Erythroblast (primary cell): ENCODE measurements at regions not wholly inside any gene's neighbourhood (a gene's known extent, or its start where the extent isn't known, plus 50 kb on each side); places are given as distances from the start of the nearest gene placed in this dataset.
A peak's percentile ranks its signal among the peaks of the same experiment; 100 is the strongest.
"Not testable (repeated sequence)": the region's sequence is repeated elsewhere in the genome, so short reads cannot be mapped to it uniquely, and the experiment has no call there.

Experiments used
- DNase-seq, 2 experiments: peaks; one replicate each; lab custom pipeline; 2025; lab: John Stamatoyannopoulos, UW
- GATA1 ChIP-seq: IDR thresholded peaks from 2 replicates; pipeline ENCODE4 v1.6.1; 2011; ENCODE audit warnings: low read depth, mild to moderate bottlenecking, control low read depth, low read length, moderate library complexity
- POLR2A ChIP-seq: IDR thresholded peaks from 2 replicates; pipeline ENCODE4 v1.6.1; 2011; ENCODE audit warnings: mild to moderate bottlenecking, low read length

DNA sequence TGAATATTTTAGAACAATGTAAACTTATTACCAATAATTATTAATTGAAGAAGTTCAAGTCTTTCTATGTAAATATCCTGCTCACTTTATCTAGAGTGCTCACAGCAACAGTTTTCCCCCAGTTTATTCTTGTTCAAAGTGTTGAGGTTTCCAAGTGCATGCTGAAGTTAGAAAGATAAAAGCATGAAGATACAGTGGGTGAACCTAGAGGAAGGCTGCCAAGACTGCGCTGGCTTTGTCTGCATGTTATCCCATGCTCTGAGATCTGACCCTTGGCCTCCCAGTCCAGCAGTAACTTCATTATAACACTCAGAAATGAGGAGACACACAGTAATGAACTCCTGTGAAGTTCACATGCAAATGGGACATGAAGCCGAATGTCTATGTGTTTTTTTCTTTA lies 76.0 kb upstream of the PIP5K1B start:
- no peak for TF ChIP-seq POLR2A
- no peak for TF ChIP-seq GATA1
- DNase-seq = peak; percentile 39 to 68

- DNase-seq = no peak
- TF ChIP-seq GATA1 = no peak
- no peak for TF ChIP-seq POLR2A
These were observed 73.2 kb upstream of the PIP5K1B start for GRCh38 chr9:68631811-68632210.

DNA sequence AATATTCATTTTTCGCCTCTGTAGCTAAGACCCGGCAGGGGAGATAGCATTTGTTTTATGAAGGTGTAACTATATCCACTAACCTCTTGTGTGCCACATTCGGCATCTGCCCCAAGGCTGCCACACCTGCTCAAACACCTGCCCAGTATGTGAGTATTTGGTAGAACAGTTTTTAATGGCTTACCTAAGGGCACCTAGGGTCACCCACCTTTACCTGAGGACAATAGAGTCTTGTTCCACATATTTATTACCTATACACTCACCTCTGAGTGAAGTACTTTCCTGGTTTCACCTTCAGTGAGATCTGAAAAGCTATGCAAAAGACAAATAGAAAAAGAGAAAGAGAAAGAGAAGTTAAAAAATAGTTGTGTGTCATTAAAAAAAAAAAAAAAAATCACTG lies 68.0 kb upstream of the PIP5K1B start:
- TF ChIP-seq POLR2A = no peak
- no peak for TF ChIP-seq GATA1

DNA sequence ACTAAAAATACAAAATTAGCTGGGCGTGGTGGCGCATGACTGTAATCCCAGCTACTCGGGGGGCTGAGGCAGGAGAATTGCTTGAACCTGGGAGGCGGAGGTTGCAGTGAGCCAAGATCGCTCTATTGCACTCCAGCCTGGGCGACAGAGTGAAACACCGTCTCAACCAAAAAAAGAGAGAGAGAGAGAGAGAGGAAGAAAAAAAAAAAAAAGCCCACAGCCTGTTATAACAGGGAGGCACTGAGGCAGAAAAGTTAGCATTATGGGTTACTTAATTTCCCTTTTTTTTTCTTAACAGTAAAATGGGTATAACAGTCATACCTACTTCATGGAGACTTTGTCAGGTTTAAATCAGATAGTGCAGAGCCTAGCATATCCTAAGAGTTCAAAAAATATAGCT lies 65.8 kb upstream of the PIP5K1B start:
- not testable (repeated sequence) for DNase-seq

More for the DNA sequence above, 68.0 kb upstream of the PIP5K1B start:
- DNase-seq = no peak

DNA sequence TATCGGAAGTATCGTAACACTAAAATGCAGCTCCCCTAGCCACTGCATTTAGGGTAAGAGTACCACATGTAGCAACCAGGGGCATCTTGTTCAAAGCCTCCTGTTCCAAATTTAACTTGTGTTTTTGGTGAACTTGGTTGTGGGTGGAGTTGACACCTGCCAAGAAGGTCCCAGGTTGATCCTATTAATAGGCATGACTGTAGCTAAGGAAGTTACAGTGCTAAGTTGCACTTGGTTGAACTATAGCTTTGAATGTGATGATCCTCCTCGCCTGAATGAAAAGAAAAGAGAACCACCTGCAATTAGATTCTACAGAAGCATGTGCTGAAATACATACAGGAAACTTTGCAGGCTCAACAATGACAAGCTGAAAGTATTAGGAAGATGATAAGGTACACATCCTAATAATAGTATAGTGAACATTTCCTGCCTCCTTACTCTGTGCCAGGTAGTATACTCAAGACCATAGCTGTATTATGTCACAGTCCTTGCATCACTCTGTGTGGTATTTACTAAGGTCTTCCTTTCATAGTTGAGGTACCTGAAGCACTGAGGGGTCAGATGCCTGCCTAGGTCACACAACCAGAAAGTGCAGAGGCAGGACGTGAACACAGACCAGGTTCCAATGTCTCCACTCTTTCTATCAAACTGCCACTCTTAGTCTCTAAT lies 64.5 kb upstream of the PIP5K1B start:
- no peak for TF ChIP-seq GATA1
- no peak for TF ChIP-seq POLR2A
- DNase-seq = no peak

- DNase-seq = peak in 1 of 2 experiments; percentile 7
- no peak for TF ChIP-seq GATA1
- no peak for TF ChIP-seq POLR2A
These were observed 60.9 kb upstream of the PIP5K1B start for GRCh38 chr9:68643901-68644809.

DNA sequence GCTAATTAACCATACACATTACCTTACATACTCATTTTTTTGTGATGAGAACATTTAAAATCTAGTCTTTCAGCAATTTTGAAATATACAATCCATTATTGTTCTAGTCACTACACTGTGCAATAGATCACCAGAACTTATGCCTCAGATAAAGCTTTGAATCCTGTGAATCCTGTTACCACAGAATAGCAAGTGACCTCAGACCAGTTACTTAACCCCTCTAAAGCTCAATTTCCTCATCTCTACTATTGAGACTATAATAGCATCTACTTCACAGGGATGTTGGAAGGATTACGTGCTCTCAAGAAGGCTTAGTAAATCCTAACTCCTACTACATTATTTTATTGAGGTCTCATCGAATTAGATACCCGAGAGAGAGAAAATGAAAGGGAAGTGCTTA lies 60.2 kb upstream of the PIP5K1B start:
- no peak for TF ChIP-seq POLR2A
- TF ChIP-seq GATA1 = no peak
- no peak for DNase-seq

DNA sequence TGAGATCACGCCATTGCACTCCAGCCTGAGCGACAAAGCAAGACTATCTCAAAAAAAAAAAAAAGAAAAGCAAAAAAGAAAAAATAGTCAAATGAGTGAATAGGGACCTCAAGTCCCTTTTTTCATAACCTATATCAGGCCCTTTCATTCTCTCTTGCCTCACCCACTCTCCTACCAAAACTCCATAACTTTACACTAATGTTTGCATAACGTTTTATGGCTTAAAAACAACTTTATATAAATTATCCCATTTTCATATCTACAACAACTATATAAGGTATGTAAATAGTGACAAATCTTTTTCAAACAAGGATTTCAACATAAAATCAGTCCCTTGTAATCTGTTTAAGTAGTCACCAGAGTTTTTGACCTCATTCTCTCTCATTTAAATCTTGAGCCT lies 56.9 kb upstream of the PIP5K1B start:
- DNase-seq = no peak
- TF ChIP-seq GATA1 (no peak), POLR2A (no peak)

- TF ChIP-seq POLR2A (no peak), GATA1 (no peak)
- no peak for DNase-seq
These were observed 56.1 kb upstream of the PIP5K1B start for GRCh38 chr9:68648971-68649370.

GRCh38 chr9:68651280-68651893 lies 53.7 kb upstream of the PIP5K1B start:
- no peak for TF ChIP-seq GATA1
- no peak for TF ChIP-seq POLR2A
- no peak for DNase-seq

DNA sequence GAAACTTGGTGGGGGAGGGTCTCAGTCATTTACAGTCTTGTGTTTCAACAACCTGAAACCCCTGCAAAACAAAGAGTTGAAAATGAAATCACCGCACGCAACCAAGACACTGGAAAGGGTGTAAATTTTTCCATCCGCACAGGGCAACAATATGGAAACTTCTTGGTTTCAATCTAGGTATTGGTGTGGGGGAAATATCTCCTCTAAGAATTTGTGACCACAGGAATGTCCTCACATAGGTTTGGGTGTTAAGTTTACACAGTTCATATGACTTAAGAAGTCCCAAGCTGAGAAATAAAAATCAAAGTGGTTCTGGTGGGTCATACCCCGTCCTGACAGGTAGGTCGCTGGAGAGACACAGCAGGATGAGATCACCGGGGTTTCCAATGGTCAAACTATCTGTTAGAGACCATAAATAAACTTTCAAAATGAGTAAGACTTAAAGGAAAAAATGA lies 51.9 kb upstream of the PIP5K1B start:
- no peak for TF ChIP-seq POLR2A
- TF ChIP-seq GATA1 = no peak
- DNase-seq = no peak

DNA sequence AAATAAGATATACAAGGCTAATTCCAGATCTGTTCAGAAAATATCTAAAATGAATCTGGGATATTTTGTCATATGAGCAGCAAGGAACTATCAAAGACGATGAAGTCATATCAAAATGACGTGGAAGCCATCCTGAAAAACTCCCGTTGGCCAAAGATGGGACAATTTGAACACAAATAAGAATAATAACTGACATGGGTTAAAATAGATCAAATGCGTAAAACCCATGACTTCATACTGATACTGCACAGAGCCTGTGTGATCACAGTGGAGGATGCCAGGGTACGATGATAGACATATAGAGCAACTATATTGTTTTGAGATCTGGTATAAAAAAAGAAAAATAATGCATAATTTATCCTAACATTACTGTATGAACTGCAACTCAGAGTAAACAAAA lies 51.0 kb upstream of the PIP5K1B start:
- no peak for TF ChIP-seq GATA1
- no peak for TF ChIP-seq POLR2A
- no peak for DNase-seq
